ENCODE measurements at regions not wholly inside any gene's neighbourhood (a gene's known extent, or its start where the extent isn't known, plus 50 kb on each side); places are given as distances from the start of the nearest gene placed in this dataset.

DNA sequence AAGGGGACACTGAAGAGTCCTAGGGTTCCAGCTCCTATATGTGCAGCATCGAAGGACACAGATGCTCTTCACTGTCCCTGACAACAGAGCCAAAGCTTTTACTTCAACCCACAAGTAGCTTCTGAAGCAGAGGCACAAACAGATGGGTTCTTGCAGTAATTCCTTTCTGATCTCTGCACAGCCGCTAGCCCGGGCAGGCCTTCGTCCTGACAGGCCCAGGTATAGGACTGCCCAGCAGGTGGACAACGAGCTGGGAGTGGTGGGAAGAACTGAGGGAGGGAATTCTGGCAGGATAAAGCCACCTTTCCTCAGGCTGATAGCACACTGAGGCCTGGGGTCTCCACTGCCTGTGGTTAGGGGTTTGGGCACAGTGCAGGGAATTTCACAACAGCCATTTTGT, 94.8 kb downstream of the RHOB start:
- no peak overlapping the region for H3K4me3 Mint-ChIP-seq
- H3K27me3 Mint-ChIP-seq (ENCODE audit: low read depth): peaks cover 13% of the 10 kb centered on the region
- H3K36me3 Mint-ChIP-seq (ENCODE audit: low read depth): no peaks in the 10 kb centered on the region
- no peaks in the 10 kb centered on the region for H3K9me3 Mint-ChIP-seq
- H3K4me1 Mint-ChIP-seq (ENCODE audit: low read depth): no peaks in the 10 kb centered on the region
- H3K27ac Mint-ChIP-seq: no peak overlapping the region

DNA sequence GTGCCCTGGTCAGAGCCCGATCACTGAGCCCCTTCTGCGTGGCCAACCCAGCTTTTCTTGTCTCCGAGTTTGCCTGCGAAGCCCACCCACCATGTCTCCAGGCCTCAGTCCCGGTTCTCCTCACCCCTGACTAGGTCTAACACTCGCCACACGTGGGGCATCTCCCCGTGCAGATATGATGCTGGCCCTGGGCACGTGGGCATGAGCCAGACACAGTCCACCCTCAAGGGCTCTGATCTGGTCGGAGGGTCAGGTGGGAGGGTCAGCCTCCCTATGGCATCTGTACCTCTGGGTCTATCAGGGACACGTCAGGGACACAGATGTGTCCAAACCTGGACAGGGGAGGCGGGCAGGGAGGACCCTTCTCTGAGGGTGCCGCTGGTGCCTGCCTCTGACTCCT, 95.4 kb downstream of the RHOB start:
- Mint-ChIP-seq H3K36me3 (ENCODE audit: low read depth) (no peaks in the 10 kb centered on the region), H3K4me3 (no peak overlapping the region), H3K4me1 (ENCODE audit: low read depth) (no peaks in the 10 kb centered on the region), H3K27ac (no peak overlapping the region), H3K27me3 (ENCODE audit: low read depth) (peaks cover 16% of the 10 kb centered on the region), H3K9me3 (no peaks in the 10 kb centered on the region)

DNA sequence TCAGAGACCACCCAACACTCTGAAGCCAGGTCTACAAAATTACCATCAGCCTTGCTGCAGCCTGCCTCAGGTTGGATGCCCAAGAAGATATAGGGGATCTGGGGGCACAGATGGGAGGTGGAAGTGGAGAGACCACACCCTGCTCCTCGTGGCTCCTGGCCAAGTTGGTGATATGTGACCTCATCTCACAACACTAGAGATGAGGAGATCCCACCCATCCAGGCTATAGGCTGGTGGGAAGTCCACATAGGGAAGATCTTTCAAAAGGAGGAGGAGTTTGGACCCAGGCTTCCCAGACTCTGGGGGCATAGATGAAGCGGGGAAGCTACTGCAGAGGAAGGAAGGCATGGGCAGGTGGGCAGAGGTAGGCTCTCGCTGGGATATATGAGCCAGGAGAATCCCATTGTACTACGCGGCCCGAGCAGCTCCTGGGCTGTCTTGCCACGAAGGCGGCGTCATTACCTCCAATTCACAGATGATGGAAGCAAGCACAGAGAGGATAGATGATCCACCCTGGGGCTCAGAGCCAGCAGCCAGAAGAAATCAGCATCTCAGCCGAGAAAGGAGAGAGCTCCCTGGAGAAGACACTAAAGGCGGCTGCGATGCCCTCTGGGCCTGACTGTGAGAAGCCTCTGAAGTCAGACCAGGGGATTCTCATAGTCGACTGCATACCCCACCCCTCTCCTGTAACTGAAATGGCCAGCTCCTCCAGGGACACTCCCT, 96.0 kb downstream of the RHOB start:
- H3K4me3 Mint-ChIP-seq: no peak overlapping the region
- H3K4me1 Mint-ChIP-seq (ENCODE audit: low read depth): no peaks in the 10 kb centered on the region
- H3K27ac Mint-ChIP-seq: no peak overlapping the region
- no peaks in the 10 kb centered on the region for H3K9me3 Mint-ChIP-seq
- H3K36me3 Mint-ChIP-seq (ENCODE audit: low read depth): no peaks in the 10 kb centered on the region
- peaks cover 16% of the 10 kb centered on the region for H3K27me3 Mint-ChIP-seq (ENCODE audit: low read depth)

DNA sequence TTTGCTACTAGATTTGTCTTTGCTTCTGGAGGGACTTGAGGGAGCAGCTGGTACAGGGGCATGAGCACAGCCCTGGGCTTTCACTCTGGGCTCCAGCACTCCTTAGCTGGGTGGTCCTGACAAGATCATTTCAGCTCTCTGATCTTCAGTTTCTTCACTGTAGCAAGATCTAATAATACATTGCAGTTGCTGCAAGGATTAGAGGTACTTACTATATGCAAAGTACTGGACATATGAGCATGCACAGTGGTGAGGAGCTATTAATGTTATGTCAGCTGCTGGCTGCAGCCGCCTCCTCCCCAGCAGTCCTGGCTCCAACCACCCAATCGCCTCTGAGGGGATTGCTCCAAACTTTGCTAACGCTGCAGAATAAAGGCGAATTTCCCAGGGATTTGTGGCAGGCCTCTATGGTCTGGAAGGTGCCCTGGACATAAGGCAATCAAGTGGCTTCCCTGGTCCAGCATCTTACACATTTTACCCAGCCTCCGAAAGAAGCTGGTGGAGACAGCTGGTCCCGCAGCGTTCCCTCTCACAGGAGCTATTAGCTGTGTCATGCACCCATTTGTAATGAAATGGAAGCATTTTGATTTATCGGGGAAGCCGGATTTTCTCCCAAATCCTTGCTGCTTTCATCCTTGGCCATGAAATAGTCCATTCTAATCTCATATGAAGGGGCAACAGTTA, 96.7 kb downstream of the RHOB start:
- no peaks in the 10 kb centered on the region for H3K4me1 Mint-ChIP-seq (ENCODE audit: low read depth)
- no peaks in the 10 kb centered on the region for H3K9me3 Mint-ChIP-seq
- H3K4me3 Mint-ChIP-seq: no peak overlapping the region
- peaks cover 16% of the 10 kb centered on the region for H3K27me3 Mint-ChIP-seq (ENCODE audit: low read depth)
- H3K27ac Mint-ChIP-seq: no peak overlapping the region
- no peaks in the 10 kb centered on the region for H3K36me3 Mint-ChIP-seq (ENCODE audit: low read depth)

DNA sequence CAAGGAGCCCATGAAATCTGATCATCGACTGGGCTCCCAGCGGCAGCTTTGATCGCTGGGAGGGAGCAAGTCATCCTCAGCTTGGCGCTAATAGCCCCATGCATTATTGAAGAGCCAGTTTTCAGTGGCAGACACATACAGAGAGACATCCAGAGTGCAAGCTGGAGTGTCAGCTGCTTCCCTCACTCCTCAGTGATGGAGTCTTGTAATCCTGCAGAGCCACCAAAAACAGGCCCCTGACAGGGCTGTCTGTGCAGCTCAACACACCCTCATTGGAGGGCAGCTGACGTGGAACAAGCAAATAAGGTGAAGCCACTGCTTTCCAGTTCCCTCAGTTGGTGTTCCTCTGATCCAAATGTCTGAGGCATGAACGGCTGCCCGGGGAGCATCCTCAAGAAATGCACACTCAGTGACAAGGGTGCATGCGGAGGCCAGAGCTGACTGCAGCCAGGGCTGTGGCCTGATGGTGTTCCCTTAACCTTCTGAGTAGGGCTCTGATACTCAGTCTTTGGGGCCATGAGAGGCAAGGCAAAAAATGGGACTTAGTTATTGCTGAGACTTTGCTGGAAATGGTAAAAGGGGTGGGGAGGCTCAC, 97.4 kb downstream of the RHOB start:
- no peaks in the 10 kb centered on the region for H3K36me3 Mint-ChIP-seq (ENCODE audit: low read depth)

DNA sequence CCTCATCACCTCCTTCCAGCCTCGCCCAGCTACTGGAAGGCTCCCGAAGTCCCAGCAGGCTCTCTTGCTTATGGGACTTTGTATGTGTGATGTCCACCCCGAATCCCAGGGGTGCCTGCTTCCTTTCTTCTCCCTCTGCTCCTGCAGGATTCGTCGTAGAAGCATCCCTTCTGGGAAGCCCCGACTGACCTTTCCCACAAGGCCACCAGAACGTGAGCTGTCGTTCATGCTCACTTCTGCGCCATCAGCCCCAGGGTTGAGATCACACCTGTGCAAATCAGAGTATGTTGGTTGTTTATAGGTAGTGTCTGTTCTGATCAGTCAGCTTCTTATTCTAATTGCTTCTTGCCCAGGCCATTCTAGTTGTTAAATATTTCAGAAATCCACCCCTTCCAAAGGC, 101.8 kb downstream of the HS1BP3 start:
- peaks cover 16% of the 10 kb centered on the region for H3K27me3 Mint-ChIP-seq (ENCODE audit: low read depth)
- no peak overlapping the region for H3K27ac Mint-ChIP-seq
- no peaks in the 10 kb centered on the region for H3K36me3 Mint-ChIP-seq (ENCODE audit: low read depth)
- no peaks in the 10 kb centered on the region for H3K4me1 Mint-ChIP-seq (ENCODE audit: low read depth)
- H3K9me3 Mint-ChIP-seq: no peaks in the 10 kb centered on the region
- no peak overlapping the region for H3K4me3 Mint-ChIP-seq

More for the DNA sequence above, 97.4 kb downstream of the RHOB start:
- Mint-ChIP-seq H3K4me1 (ENCODE audit: low read depth) (no peaks in the 10 kb centered on the region), H3K4me3 (no peak overlapping the region), H3K27me3 (ENCODE audit: low read depth) (peaks cover 16% of the 10 kb centered on the region), H3K27ac (no peak overlapping the region), H3K9me3 (no peaks in the 10 kb centered on the region)

DNA sequence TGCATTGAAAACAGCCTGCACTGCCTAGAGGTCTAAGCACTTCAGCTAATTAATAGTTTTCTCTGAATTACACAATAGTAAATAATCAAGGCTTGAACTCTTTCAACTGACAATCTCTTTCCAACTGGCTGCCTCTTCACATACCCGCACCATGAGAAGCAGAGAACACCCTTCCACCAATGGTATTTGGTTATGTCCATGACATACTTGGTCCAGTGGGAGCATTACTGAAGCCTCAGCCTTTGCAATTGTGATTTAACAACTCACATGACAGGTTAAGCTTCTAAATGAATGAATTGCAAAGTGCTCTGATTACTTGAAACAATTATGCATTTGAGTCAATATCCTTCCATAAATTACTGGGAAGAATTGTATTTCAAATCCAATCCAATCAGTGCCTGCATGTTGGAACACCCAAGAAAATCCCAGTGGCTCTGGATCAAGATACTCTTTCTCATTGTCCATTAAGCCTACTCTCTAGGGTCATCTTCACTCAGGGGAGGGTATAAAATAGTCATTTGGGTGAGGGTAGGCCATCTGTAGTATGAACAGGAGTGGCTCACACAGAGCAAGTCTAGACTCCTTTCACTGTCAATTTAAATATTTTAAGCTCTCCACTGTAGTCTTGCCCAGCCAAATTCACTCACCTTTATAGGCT, 101.1 kb downstream of the HS1BP3 start:
- no peak overlapping the region for H3K4me3 Mint-ChIP-seq

DNA sequence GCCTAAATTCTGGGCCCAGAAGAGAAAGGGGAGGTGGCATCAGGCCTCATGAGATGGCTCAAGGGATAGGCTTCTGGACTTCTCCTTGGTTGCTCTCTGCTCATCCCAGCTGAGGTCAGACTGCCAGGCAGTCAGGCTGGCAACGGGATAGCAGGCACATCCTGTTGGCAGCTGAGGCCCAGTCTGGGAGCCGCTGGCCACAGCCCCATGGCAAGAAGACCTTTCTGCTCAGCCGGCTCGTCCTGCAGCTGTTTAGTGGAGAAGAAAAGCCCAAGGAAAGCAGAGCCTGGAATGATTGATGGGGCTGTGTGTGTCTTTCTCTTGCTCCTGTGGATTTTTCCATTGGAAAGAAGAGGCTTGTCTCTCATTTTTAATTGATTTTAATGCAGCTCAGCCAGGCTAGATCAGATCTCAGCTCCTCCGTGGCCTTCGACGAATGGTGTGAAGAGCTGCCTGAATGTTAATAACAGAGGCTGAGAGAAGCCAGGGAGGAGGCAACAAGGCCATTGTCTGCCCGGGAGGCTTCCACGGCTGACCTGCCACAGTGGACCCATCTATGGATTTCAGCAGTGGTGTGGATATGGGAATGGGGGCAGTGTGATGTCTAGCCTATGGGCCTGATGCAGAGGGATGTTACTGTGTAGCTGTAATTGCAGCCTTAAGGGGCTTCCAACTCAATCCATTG, 99.5 kb downstream of the HS1BP3 start:
- H3K4me3 Mint-ChIP-seq: no peak overlapping the region
- H3K27me3 Mint-ChIP-seq (ENCODE audit: low read depth): peaks cover 6% of the 10 kb centered on the region
- no peak overlapping the region for H3K27ac Mint-ChIP-seq
- H3K4me1 Mint-ChIP-seq (ENCODE audit: low read depth): no peaks in the 10 kb centered on the region
- H3K36me3 Mint-ChIP-seq (ENCODE audit: low read depth): no peaks in the 10 kb centered on the region
- H3K9me3 Mint-ChIP-seq: no peaks in the 10 kb centered on the region

More for the DNA sequence above, 101.1 kb downstream of the HS1BP3 start:
- no peaks in the 10 kb centered on the region for H3K9me3 Mint-ChIP-seq
- H3K36me3 Mint-ChIP-seq (ENCODE audit: low read depth): no peaks in the 10 kb centered on the region
- no peaks in the 10 kb centered on the region for H3K4me1 Mint-ChIP-seq (ENCODE audit: low read depth)
- no peak overlapping the region for H3K27ac Mint-ChIP-seq
- H3K27me3 Mint-ChIP-seq (ENCODE audit: low read depth): peaks cover 11% of the 10 kb centered on the region

DNA sequence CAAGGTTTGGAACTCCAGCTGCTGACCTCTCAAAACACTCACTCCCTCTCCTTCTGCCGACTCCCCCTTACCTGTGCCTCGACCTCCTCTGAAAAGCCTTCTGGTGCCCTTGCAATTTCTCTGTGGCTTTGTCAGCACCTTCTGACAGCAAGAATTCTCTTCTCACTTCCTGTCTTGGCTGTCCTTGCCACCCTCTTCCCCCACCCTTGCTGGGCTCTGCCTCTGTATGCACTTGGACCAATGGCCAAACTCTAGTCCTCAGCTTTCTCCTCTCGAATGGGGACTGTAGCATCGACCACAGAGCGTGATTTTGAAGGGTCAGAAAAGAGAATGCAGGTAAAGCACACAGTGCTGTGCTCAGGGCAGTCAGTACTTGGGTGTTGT, 99.0 kb downstream of the HS1BP3 start:
- H3K27me3 Mint-ChIP-seq (ENCODE audit: low read depth): peaks cover 2% of the 10 kb centered on the region
- H3K4me1 Mint-ChIP-seq (ENCODE audit: low read depth): no peaks in the 10 kb centered on the region
- no peak overlapping the region for H3K4me3 Mint-ChIP-seq
- H3K27ac Mint-ChIP-seq: no peak overlapping the region
- no peaks in the 10 kb centered on the region for H3K9me3 Mint-ChIP-seq
- no peaks in the 10 kb centered on the region for H3K36me3 Mint-ChIP-seq (ENCODE audit: low read depth)

DNA sequence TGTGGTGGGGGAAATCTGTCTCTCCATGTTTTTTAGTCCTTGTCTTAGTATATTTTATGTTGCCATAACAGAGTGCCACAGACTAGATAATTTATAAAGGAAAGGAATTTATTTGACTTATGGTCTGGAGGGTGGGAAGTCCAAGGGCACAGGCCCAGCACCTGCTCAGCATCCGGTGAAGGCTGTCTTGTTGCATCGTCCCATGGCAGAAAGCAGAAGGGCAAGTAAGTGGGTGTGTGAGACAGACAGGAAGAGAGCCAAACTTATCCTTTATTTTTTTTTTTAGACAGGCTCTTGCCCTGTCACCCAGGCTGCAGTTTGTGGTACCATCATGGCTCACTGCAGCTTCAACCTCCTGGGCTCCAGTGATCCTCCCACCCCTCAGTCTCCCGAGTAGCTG, 98.1 kb downstream of the HS1BP3 start:
- Mint-ChIP-seq H3K9me3 (no peaks in the 10 kb centered on the region), H3K27me3 (ENCODE audit: low read depth) (peaks cover 5% of the 10 kb centered on the region), H3K4me1 (ENCODE audit: low read depth) (no peaks in the 10 kb centered on the region), H3K4me3 (no peak overlapping the region), H3K27ac (no peak overlapping the region), H3K36me3 (ENCODE audit: low read depth) (no peaks in the 10 kb centered on the region)

DNA sequence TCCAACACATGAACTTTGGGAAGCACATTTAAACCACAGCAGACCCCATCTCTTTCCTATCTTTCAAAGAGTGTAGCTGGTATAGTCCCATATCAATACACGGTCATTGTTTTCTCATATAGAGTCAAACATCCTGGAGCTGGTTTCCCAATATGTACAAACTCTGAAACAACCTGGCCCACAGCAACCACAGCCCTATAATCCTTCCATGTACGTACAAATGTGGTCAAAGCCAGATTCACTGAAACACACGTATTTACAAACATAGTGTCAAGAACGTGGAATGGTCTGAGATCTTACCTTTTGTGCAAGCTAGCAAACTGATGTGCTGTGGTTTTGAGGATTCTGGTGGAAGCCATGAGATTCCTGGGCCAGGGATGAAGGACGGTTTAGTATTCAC, 97.3 kb downstream of the HS1BP3 start:
- Mint-ChIP-seq H3K36me3 (ENCODE audit: low read depth) (no peaks in the 10 kb centered on the region), H3K4me1 (ENCODE audit: low read depth) (no peaks in the 10 kb centered on the region), H3K27ac (no peak overlapping the region), H3K9me3 (no peaks in the 10 kb centered on the region), H3K4me3 (no peak overlapping the region), H3K27me3 (ENCODE audit: low read depth) (peaks cover 5% of the 10 kb centered on the region)

DNA sequence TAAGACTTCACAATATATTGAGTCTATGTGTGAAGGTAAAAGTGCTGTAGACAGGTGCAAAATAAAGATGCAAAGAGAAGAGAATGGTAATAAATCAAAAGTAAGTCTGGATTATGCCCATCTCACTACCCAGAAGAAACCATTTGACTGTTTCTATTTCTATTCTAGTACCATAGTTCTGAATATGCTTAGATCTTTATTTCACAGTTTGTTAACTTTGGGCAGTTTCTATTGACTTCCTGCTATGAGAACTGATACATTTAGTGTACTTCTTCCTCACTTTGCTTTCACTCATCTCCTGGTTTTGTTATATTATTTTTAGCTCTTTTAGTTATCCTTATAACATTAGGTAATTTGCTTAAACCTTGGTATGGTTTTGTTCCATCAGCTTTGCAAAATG, 94.9 kb downstream of the HS1BP3 start:
- Mint-ChIP-seq H3K36me3 (ENCODE audit: low read depth) (no peaks in the 10 kb centered on the region), H3K9me3 (no peaks in the 10 kb centered on the region)

DNA sequence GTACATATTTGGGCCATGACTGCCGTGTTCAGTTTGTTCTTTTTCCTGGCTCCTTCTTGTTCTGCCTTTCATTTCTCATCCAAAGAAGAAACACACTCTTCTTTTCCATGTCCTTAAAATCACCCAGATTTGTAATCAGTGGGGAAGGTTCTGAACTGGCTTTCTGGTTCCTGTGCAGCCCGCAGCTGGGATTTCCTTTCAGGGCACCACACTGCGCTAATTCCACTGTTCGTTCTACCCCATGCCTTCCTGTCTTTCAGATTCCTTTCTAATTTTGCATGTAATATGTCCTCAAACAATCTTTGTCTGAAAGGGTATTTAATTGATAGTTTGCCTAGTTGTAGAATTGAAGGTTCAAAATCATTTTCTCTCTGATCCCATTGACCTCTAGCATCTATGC, 94.1 kb downstream of the HS1BP3 start:
- Mint-ChIP-seq H3K4me3 (no peak overlapping the region), H3K4me1 (ENCODE audit: low read depth) (no peaks in the 10 kb centered on the region), H3K27me3 (ENCODE audit: low read depth) (peaks cover 5% of the 10 kb centered on the region), H3K36me3 (ENCODE audit: low read depth) (no peaks in the 10 kb centered on the region), H3K27ac (no peak overlapping the region), H3K9me3 (no peaks in the 10 kb centered on the region)

More for the DNA sequence above, 94.9 kb downstream of the HS1BP3 start:
- Mint-ChIP-seq H3K27me3 (ENCODE audit: low read depth) (peaks cover 5% of the 10 kb centered on the region), H3K4me3 (no peak overlapping the region), H3K4me1 (ENCODE audit: low read depth) (no peaks in the 10 kb centered on the region), H3K27ac (no peak overlapping the region)

DNA sequence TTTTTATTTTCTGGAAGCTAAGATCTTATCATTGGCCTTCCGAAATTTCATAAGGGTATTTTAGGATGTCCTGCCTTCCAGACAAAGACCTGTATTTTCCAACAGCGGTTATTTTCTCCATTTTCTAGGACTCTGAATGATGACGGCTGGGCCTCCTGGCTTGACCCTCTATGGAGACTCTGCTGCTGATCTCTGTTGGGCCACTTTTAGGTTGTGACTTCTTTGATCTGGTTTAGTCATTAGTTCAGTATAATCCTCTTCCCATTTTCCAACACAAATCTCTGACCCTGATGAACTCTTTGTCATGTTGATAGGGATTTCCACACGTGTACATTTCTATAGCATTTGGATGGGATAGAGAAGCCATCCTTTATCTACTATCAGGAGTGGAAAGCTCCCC, 93.7 kb downstream of the HS1BP3 start:
- H3K36me3 Mint-ChIP-seq (ENCODE audit: low read depth): no peaks in the 10 kb centered on the region
- no peak overlapping the region for H3K4me3 Mint-ChIP-seq
- no peaks in the 10 kb centered on the region for H3K4me1 Mint-ChIP-seq (ENCODE audit: low read depth)
- no peak overlapping the region for H3K27ac Mint-ChIP-seq
- H3K9me3 Mint-ChIP-seq: no peaks in the 10 kb centered on the region
- peaks cover 5% of the 10 kb centered on the region for H3K27me3 Mint-ChIP-seq (ENCODE audit: low read depth)

All from T-helper 1 cell treated with Interleukin-12 subunit alpha and Interleukin-12 subunit beta and Interleukin-4 antibody, amounts not matched to agents 30 μg/mL and 1 μg/mL, for 36 hours (primary cell).